NCI-H1105 treated with DMSO at 0.1 percent for 48 hours (cell line): ENCODE measurements at regions not wholly inside any gene's neighbourhood (a gene's known extent, or its start where the extent isn't known, plus 50 kb on each side); places are given as distances from the start of the nearest gene placed in this dataset.
"Not testable (repeated sequence)": the region's sequence is repeated elsewhere in the genome, so short reads cannot be mapped to it uniquely, and the experiment has no call there.

Experiments used
- DNase-seq: peaks from one replicate; lab custom pipeline; 2025; lab: John Stamatoyannopoulos, UW

DNA sequence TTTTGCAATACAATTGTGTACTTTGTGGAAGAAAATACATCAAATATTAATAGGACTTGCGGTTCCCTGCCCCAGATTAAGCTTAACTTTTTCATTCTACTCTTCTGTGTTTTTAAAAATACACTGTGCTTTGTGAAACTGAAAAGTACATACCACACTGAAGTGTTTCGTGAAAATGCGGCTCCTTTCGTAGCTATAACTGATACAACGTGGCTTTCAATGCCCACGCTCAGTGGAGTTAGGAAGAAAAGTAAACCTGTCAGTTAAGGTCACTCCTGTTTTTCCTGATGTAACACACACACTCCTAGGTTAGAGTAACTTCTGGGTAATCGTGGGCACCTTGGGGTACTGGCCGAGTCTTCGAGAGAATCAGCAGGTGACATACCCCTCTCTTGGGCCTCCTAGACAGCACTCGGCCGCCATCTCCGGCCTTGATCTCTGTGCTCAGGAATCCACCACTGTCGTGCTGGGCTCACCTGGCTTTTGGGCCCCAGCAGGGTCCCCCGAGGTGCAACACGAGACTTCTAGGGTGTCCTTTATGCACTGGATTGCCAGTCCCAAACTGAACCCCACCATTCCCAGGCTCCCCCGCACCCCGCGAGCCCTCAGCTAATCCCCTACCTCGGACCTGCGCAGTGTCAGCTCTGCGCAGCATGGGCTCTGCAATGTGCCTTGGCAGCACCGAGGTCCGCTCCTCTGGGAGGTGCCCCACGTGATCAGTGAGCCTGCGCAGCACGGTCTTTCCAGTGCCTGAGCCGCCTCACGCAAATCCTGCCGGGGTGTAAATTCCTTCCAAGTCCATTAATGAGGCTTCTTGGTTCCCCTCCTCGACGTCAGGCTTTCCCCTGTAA is 162.6 kb upstream of the INTU start:
- DNase-seq = no peak

DNA sequence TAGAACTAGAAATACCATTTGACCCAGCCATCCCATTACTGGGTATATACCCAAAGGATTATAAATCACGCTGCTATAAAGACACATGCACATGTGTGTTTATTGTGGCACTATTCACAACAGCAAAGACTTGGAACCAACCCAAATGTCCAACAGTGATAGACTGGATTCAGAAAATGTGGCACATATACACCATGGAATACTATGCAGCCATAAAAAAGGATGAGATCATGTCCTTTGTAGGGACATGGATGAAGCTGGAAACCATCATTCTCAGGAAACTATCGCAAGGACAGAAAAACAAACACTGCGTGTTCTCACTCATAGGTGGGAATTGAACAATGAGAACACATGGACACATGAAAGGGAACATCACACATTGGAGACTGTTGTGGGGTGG is 154.5 kb upstream of the INTU start:
- DNase-seq = not testable (repeated sequence)

DNA sequence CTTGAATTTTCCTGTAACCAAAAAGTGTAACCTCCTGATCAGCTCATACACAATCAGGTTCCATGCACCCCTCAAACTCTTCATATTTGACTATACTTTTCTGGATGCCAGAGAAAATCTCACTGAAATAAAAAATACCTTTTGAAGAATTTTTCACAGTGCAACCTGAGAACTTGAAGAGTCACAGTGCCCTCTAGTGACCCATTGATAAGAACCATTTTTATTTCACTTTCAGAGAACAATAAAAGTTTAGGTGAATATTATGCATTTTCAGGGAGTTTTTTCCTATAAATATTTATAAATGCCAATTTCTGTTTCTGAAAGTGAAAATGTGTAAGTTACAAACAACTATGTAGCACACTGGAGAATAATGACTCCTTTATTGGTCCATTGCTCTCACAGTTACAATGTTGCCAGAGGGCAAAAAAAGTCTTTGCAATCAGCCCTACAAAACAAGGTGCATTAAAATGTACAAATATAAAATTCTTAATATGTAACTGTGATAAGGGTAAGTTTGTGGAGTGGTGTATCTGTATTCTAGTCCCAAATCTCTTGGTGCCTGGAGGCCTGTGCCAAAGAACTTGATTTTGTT is 153.6 kb upstream of the INTU start:
- peak; percentile 30 for DNase-seq

DNA sequence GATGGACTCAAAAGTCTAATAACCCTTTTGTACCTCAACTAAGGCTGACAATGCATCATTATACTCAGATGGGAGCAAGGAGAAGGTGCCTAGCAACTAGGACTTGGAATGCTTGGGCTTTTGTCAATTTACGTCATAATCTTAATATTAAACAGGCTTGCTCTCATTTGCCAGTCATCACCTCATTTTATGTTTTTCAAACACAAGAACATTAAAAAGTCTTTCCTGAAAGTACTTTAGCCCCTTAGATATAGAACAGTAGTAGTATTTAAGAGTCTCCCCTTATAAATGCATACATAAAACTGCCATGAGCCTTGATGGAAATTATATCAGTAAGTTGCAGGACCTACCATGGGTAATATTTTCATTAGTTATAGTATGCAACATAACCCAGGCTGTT is 150.7 kb upstream of the INTU start:
- no peak for DNase-seq

DNA sequence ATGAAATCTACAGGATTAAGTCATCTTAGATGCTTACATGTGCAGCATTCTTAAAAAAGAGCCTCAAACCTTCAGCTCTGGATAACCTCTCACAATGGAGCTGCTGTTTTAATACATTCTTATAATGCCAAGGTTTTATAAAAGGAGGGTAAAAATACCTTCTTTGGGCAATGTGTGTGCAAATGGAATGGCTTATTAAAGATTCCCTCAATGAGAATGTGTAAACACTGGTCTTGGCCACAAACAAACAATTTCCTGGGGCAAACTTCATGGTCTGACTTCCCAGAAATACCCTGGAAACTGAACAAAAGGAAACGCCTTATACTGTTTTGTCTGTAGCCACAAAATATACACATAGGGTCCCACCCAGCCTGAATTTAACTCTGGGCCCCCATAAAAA is 148.6 kb upstream of the INTU start:
- DNase-seq = no peak

DNA sequence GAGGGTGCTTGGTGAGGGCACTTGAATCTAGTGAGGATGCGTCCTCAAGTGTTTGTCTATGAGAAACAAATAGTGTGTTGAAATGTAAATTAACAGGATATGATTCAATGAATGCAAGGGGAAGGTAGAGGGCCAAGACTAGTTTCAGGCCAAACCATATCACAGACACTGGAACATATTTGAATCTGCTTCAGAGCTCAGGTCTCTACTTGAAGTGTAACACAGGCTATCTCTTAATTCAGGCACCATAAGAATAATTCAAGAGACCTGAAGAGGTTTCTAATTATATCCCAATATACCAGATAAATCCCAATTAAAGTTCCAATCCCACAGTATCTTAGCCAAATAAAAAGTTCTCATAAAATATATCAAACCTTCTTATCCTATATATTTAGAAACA is 146.5 kb upstream of the INTU start:
- no peak for DNase-seq

DNA sequence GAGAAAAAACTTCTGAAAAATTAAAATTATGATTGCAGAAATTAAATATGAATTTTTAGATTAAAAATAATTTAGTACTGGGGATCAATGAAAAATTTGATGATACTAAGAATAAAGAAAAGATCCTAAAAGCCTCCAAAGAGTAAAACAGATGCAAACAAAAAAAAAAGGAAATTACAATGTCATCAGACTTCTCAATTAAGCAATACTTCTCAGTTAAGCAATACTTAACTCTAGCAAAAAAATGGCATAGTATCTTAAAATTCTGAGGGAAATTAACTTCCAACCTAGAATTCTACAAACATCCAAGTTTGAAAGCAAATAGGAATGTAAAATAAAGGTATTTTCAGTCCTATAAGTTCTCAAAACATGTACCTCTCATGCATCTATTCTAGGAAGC is 141.2 kb upstream of the INTU start:
- DNase-seq = no peak

DNA sequence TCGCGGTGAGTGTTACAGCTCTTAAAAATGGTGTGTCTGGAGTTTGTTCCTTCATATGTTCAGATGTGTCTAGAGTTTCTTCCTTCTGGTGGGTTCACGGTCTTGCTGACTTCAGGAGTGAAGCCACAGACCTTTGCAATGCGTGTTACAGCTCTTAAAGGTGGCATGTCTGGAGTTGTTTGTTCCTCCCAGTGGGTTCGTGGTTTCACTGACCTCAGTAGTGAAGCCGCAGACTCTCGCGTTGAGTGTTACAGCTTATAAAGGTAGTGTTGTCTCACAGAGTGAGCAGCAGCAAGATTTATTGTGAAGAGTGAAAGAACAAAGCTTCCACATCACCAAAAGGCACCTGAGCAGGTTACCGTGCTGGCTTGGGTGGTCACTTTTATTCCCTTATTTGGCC is 135.9 kb upstream of the INTU start:
- not testable (repeated sequence) for DNase-seq

DNA sequence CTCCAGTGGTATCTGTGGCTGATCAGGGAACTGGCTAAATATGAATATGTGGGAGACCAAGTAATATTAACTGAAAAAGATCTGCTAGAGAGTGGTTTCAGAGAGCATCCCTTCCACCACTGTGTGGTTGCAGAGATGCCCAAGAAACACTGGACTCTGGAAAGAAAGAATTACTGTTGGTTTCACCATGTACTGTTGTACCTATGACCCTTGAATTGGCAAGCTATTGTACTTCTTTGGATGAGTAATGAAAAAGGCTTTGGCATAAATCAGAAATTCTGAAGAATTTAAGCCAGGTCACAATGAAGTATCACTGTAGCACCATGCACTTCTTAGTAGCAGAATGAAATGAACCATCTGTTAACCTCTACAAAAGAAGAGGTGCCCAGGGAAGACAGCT is 134.4 kb upstream of the INTU start:
- no peak for DNase-seq

DNA sequence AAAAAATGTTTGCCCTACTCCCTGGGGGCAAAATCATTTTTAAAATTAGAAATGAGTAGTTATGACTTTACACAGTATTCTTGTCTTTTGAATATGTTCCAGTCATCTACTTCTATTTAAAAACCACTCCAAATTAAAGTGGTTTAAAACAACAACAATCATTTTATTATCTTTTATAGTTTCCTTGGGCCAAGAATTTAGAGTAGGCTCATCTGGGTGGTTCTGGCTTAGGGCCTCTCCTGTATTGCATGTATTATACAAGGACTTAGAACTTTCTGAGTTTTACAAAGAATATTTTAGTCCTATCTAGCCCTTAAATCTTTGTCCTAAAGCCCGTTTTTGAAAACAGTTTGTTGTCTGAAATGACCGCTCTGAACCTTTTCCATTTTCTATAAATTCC is 132.5 kb upstream of the INTU start:
- no peak for DNase-seq

DNA sequence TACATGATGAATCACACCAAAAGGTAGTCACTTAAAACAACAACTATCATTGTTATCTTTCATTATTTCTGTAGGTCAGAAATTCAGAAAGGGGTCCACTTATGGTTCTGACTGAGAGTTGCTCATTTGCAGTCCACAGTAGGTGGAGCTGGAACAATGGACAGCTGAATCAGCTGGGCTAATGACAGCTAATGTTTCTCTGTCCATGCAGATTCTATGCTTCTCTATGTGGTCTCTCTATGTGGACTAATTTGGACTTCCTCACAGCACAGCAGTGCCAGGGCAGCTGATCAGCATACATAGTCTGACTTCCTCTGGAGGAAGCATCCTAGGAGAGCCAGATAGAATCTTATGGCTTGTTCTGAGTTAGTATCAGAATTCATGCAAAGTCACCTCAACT is 131.7 kb upstream of the INTU start:
- no peak for DNase-seq

DNA sequence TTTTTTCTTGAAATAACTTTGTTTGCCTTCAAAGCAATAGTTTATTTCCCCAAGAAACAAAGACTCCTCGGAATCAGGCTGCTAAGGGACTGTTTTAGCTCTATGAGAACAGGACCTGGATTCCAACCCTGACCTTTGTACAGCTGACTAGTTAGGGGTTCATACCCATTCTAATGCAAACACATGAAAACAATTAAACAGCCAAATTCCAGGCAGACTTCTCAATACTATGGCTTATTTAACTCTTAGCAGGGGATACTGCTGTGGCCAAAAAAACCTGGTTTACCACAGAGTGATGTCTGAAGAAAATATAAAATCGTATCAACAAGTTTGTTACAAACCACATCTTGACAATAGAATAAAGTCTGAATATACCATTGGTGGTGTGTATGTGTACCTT is 129.6 kb upstream of the INTU start:
- no peak for DNase-seq

DNA sequence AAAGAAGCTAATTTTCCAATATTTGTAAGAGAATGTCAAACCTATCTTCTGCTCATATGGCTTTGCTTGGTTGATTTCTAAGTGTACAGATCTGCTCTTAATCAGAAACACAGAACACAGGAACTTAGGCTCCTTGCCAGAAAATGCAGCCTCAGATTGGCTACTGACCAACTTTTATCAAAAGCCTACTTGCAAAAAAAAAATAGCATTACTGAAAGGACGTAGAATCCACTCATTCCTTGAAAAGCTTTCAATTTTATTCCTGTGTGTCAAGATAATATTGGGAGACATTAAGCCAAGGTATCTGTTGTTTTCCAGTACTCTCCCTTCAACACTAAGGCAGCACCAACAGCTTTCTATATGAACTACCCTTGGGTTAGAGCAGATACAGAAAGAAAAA is 127.6 kb upstream of the INTU start:
- DNase-seq = peak; percentile 28

DNA sequence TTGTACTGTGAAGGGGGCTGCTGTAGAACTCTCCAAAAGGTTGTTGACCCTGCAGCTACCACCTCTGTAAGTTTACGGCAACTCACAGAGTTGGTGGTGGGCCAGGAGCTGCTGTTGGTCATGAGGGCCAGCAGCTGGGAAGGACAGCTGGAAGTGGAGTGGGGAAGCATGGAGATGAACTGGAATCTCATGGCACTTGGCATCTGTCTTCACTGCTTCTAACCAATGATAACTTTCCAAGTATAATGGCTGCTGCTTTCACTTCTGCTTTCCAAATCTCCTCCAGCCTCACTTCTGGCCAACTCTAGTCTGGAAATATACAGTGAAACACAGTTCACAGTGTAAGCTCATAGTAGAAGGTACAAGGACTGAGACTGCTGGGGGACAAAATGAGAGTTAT is 126.5 kb upstream of the INTU start:
- no peak for DNase-seq

DNA sequence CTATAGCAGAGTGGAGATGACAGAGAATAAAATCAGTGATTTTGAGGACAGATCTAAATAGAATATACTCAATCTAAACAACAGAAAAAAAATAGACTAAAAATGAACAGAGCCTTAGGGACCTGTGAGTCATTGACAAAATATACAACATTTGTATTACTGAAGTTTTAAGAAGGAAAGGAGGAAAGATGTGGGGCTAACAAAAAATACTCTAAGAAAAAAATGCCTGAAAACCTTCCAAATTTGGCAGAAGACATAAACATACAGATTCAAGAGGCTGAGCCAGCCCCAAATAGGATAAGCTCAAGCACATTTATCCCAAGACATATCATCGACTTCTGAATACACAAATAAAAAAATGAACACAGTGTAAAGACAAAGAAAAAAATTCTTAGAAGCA is 123.6 kb upstream of the INTU start:
- no peak for DNase-seq

DNA sequence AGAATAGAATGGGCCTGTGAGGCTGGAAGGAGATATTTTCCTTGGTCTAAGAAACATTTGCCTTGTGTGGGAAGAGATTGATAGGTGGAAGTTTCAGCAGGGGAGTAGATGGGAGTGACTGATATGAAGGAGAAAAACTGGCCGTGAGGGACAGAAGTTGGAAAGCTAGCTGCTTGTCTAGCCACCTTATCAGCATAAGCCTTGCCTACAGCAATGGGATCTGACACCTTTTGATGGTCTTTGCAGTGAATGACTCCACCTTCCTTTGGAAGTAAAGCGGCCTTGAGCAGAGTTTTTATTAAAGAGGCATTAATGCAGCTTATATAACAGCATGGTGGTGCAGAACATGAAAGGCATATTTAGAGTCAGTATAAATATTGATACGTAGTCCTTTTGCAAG is 120.1 kb upstream of the INTU start:
- DNase-seq = not testable (repeated sequence)

DNA sequence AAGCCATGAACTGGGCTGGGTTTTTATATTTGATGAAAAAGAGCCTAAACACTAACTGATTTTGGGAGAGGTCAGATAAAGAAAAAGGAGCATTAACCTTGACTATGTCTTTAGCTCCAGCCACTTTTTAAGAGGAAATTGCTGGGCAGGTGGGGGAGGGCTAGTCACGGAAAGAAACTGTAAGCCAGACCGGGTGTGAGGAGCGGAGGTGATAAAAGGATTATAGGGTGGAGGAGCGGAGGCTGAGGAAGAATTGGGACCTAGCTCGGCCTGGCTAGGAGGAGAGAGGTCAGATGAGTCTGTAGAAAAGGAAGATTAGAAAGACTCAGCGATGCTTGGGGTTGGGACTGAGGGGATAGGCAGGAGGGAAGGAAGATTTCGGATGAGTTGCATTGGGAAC is 117.5 kb upstream of the INTU start:
- DNase-seq = not testable (repeated sequence)

DNA sequence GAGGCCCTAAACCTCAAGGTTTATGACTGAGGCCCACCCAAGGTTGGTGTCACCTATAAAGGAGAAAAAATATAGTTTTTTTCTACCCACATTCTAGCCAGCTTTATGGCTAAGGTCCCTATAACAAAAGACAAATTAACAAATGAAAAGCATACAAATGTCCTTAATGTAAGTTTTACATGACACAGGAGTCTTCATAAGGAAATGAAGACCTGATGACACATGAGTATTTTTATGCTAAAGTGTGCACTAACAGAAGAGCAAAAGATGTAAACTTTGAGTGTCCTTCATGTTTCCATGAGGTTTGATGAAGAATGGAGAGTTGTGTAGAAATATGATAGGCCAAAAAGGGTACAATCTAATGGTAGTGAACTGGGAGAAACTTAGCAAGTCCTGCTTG is 114.7 kb upstream of the INTU start:
- no peak for DNase-seq

DNA sequence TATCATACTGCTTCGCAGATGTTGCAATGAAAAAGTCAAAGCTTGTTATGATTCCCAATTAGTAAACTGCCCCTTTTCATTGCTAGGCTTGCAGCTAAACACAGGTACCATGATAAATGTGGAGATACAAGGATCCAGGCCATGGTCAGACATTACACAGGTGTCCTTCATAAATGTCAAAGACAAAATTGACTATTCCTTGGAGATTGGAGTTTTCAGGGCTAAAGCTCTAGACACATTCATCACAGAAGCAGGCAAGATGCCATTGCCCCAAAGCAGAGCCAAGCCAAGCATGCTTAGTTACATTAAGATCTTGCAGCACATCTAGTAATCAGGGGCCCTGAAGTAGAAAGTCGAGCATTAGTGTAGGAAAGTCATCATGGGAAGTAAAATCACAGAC is 111.3 kb upstream of the INTU start:
- DNase-seq = no peak

DNA sequence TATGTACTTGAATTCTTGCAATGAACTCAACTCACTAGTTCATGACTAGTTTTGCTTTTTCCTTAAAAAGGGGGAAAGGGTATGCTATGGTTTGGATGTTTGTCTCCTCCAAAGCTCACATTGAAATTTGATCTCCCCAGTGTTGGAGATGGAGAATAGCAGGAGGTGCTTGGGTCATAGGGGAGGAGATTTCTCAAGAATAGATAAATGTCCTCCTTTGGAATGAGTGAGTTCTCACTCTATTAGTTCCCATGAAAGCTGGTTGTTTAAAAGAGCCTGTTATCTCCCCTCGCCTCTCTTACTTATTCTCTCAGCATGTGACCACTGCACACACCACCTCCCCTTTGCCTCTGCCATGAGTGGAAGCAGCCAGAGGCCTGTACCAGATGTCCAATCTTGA is 109.4 kb upstream of the INTU start:
- DNase-seq = no peak

DNA sequence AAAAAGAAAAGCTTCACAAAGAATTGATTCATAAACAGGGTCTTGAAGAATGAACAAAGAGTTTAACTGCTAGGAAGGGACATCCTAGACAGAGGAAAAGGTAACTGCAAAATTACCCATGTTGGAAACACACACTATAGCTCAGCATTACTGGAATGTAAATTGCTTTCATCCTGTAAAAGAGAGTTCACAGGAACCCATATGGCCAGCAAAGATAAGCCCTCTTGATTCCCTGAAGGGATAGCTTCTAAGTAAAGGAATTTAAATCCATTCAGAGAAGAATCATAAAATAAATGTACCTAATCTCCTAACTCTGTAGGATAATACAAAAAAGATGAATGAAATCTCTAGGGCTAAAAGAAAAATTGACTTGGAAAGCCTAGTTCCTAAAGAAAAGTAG is 107.1 kb upstream of the INTU start:
- DNase-seq = no peak

DNA sequence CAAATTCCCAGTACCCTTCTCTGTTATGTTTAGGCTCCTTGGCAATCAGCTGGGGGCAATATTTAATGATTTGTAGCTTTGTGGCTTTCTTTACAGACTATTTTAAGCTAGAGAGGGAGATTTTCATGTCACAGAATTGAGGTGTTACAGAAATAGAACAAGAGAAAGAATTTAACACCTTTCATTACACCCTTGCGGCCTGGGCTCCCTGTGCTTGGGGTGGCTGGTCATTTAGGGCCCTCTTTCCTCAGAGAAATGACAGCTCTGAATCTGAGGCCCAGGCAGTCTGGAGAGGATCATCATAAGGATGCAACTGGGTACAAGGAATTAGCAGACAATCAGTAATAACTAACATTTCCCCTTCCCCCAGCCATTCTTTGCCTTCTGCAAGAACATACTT is 104.5 kb upstream of the INTU start:
- DNase-seq = no peak

DNA sequence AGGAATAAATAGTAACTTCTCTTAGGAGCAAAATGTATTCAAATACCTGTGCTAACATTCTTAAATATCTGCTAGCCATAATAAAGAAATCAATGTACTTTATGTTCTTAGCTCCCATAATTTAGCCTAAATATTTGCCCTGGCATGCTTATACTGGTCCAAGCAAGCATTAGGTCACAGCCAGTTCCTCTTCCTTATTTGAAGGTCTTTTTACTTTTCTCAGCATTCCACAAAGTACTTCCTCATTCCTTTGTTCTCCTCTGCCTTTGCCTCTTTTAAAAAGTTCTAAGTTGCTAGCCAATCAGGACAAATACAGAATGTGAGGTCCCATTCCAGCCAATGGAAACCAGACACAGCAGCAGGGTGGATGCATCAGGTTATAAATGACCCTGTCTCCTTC is 102.9 kb upstream of the INTU start:
- not testable (repeated sequence) for DNase-seq
